Activated CD8-positive, alpha-beta memory T cell treated with anti-CD3 and anti-CD28 coated beads, Interleukin-2, amount 10 ng/mL, durations not matched to agents 7 days and 5 days (primary cell): ENCODE measurements at regions not wholly inside any gene's neighbourhood (a gene's known extent, or its start where the extent isn't known, plus 50 kb on each side); places are given as distances from the start of the nearest gene placed in this dataset.

ENCODE experiments used
- ATAC-seq: fragments of 150-1000 bp; cut with Tn5 transposase; one replicate; pipeline ENCODE4 v1.10.0; 2021; ENCODE audit warnings: moderate library complexity
- CTCF ChIA-PET: fragments of 350-600 bp; sonication (Branson Sonifier 250); formaldehyde crosslinking; loops from one replicate; lab custom pipeline; 2021; ENCODE audit warnings: antibody characterized with exemption; lab: Charles Lee
- DNase-seq: peaks from one replicate; pipeline ENCODE4 v3.0.0-alpha.2; 2020
- H3K27ac Mint-ChIP-seq: one replicate; pipeline ENCODE4 v1.8.0; 2021; ENCODE audit warnings: mild to moderate bottlenecking, mixed read lengths
- H3K27me3 Mint-ChIP-seq: one replicate; pipeline ENCODE4 v1.8.0; 2021; ENCODE audit warnings: mixed read lengths
- H3K36me3 Mint-ChIP-seq: one replicate; pipeline ENCODE4 v1.8.0; 2021; ENCODE audit warnings: mild to moderate bottlenecking, mixed read lengths
- H3K4me1 Mint-ChIP-seq: one replicate; pipeline ENCODE4 v1.8.0; 2021; ENCODE audit warnings: mixed read lengths
- H3K4me3 Mint-ChIP-seq: one replicate; pipeline ENCODE4 v1.8.0; 2021; ENCODE audit warnings: mild to moderate bottlenecking, moderate library complexity, mixed read lengths
- H3K9me3 Mint-ChIP-seq: one replicate; pipeline ENCODE4 v1.8.0; 2022; ENCODE audit warnings: low read depth, mixed read lengths

- no peak for ATAC-seq
- no peaks in the 10 kb centered on the region for H3K9me3 Mint-ChIP-seq
- DNase-seq, result no peak
- peaks cover 16% of the 10 kb centered on the region for H3K27me3 Mint-ChIP-seq
- H3K4me1 Mint-ChIP-seq, result no peaks in the 10 kb centered on the region
- H3K27ac Mint-ChIP-seq, result no peak overlapping the region
- no peak overlapping the region for H3K4me3 Mint-ChIP-seq
- CTCF ChIA-PET, result no interaction called here
- H3K36me3 Mint-ChIP-seq, result no peaks in the 10 kb centered on the region
Observed at GRCh38 chr3:150061288-150062024, 90.8 kb upstream of the PFN2 start.

- no peaks in the 10 kb centered on the region for H3K36me3 Mint-ChIP-seq
- CTCF ChIA-PET, result no interaction called here
- ATAC-seq (no peak), DNase-seq (no peak)
- H3K27me3 Mint-ChIP-seq, result peaks cover 14% of the 10 kb centered on the region
- no peaks in the 10 kb centered on the region for H3K4me1 Mint-ChIP-seq
- H3K4me3 Mint-ChIP-seq, result no peak overlapping the region
- no peak overlapping the region for H3K27ac Mint-ChIP-seq
- H3K9me3 Mint-ChIP-seq, result no peaks in the 10 kb centered on the region
Observed at GRCh38 chr3:150059729-150060128, 89.0 kb upstream of the PFN2 start.

GRCh38 chr3:150059241-150059640 is 88.5 kb upstream of the PFN2 start:
- CTCF ChIA-PET, result no interaction called here
- Mint-ChIP-seq H3K9me3 (no peaks in the 10 kb centered on the region), H3K4me1 (no peaks in the 10 kb centered on the region), H3K27ac (no peak overlapping the region), H3K36me3 (no peaks in the 10 kb centered on the region), H3K27me3 (peaks cover 16% of the 10 kb centered on the region), H3K4me3 (no peak overlapping the region)
- DNase-seq (no peak), ATAC-seq (no peak)

GRCh38 chr3:150057227-150057626 is 86.5 kb upstream of the PFN2 start:
- CTCF ChIA-PET, result no interaction called here
- DNase-seq, result no peak
- ATAC-seq, result no peak
- Mint-ChIP-seq H3K4me3 (no peak overlapping the region), H3K9me3 (no peaks in the 10 kb centered on the region), H3K27ac (no peak overlapping the region), H3K27me3 (peaks cover 13% of the 10 kb centered on the region), H3K4me1 (no peaks in the 10 kb centered on the region), H3K36me3 (no peaks in the 10 kb centered on the region)

- H3K4me1 Mint-ChIP-seq, result no peaks in the 10 kb centered on the region
- H3K36me3 Mint-ChIP-seq, result no peaks in the 10 kb centered on the region
- H3K9me3 Mint-ChIP-seq, result no peaks in the 10 kb centered on the region
- H3K4me3 Mint-ChIP-seq, result no peak overlapping the region
- H3K27ac Mint-ChIP-seq, result no peak overlapping the region
- ATAC-seq (no peak), DNase-seq (no peak)
- H3K27me3 Mint-ChIP-seq, result peaks cover 23% of the 10 kb centered on the region
- CTCF ChIA-PET, result no interaction called here
Observed at GRCh38 chr3:150055332-150055731, 84.6 kb upstream of the PFN2 start.

- Mint-ChIP-seq H3K27me3 (peaks cover 28% of the 10 kb centered on the region), H3K9me3 (no peaks in the 10 kb centered on the region), H3K27ac (no peak overlapping the region), H3K4me1 (no peaks in the 10 kb centered on the region), H3K36me3 (no peaks in the 10 kb centered on the region), H3K4me3 (no peak overlapping the region)
- DNase-seq (no peak), ATAC-seq (no peak)
- CTCF ChIA-PET, result no interaction called here
Observed at GRCh38 chr3:150054635-150055034, 83.9 kb upstream of the PFN2 start.

- ATAC-seq, result no peak
- H3K36me3 Mint-ChIP-seq, result no peaks in the 10 kb centered on the region
- H3K27ac Mint-ChIP-seq, result no peak overlapping the region
- H3K27me3 Mint-ChIP-seq, result peaks cover 37% of the 10 kb centered on the region
- no peaks in the 10 kb centered on the region for H3K4me1 Mint-ChIP-seq
- DNase-seq, result no peak
- no peak overlapping the region for H3K4me3 Mint-ChIP-seq
- no peaks in the 10 kb centered on the region for H3K9me3 Mint-ChIP-seq
- CTCF ChIA-PET, result no interaction called here
Observed at GRCh38 chr3:150050510-150050909, 79.8 kb upstream of the PFN2 start.

- Mint-ChIP-seq H3K9me3 (no peaks in the 10 kb centered on the region), H3K36me3 (no peaks in the 10 kb centered on the region), H3K4me1 (no peaks in the 10 kb centered on the region), H3K27ac (no peak overlapping the region), H3K4me3 (no peak overlapping the region), H3K27me3 (peaks cover 42% of the 10 kb centered on the region)
- CTCF ChIA-PET, result no interaction called here
- ATAC-seq (no peak), DNase-seq (no peak)
Observed at GRCh38 chr3:150049317-150049716, 78.6 kb upstream of the PFN2 start.

GRCh38 chr3:150041877-150042276 is 71.2 kb upstream of the PFN2 start:
- CTCF ChIA-PET, result no interaction called here
- Mint-ChIP-seq H3K4me1 (no peaks in the 10 kb centered on the region), H3K4me3 (no peak overlapping the region), H3K27me3 (peaks cover 26% of the 10 kb centered on the region), H3K36me3 (no peaks in the 10 kb centered on the region), H3K9me3 (no peaks in the 10 kb centered on the region), H3K27ac (no peak overlapping the region)
- ATAC-seq (no peak), DNase-seq (no peak)

GRCh38 chr3:150040097-150040496 is 69.4 kb upstream of the PFN2 start:
- ATAC-seq, result no peak
- CTCF ChIA-PET, result no interaction called here
- DNase-seq, result no peak
- H3K9me3 Mint-ChIP-seq, result no peaks in the 10 kb centered on the region
- no peaks in the 10 kb centered on the region for H3K4me1 Mint-ChIP-seq
- H3K27me3 Mint-ChIP-seq, result peaks cover 14% of the 10 kb centered on the region
- no peak overlapping the region for H3K27ac Mint-ChIP-seq
- H3K36me3 Mint-ChIP-seq, result no peaks in the 10 kb centered on the region
- H3K4me3 Mint-ChIP-seq, result no peak overlapping the region

GRCh38 chr3:150038830-150039229 is 68.1 kb upstream of the PFN2 start:
- Mint-ChIP-seq H3K27me3 (peaks cover 3% of the 10 kb centered on the region), H3K27ac (no peak overlapping the region), H3K36me3 (no peaks in the 10 kb centered on the region), H3K4me1 (no peaks in the 10 kb centered on the region), H3K9me3 (no peaks in the 10 kb centered on the region), H3K4me3 (no peak overlapping the region)
- ATAC-seq, result no peak
- CTCF ChIA-PET, result no interaction called here
- DNase-seq, result no peak

- no peaks in the 10 kb centered on the region for H3K4me1 Mint-ChIP-seq
- H3K9me3 Mint-ChIP-seq, result no peaks in the 10 kb centered on the region
- no peak overlapping the region for H3K4me3 Mint-ChIP-seq
- CTCF ChIA-PET, result no interaction called here
- no peak overlapping the region for H3K27ac Mint-ChIP-seq
- H3K36me3 Mint-ChIP-seq, result no peaks in the 10 kb centered on the region
- DNase-seq (no peak), ATAC-seq (no peak)
- peaks cover 9% of the 10 kb centered on the region for H3K27me3 Mint-ChIP-seq
Observed at GRCh38 chr3:150036780-150037179, 66.1 kb upstream of the PFN2 start.

- CTCF ChIA-PET, result no interaction called here
Observed at GRCh38 chr3:150035910-150036612, 65.4 kb upstream of the PFN2 start.

GRCh38 chr3:150035301-150035779 is 64.6 kb upstream of the PFN2 start:
- ATAC-seq, result no peak
- no peaks in the 10 kb centered on the region for H3K36me3 Mint-ChIP-seq
- CTCF ChIA-PET, result no interaction called here

More at GRCh38 chr3:150035910-150036612, 65.4 kb upstream of the PFN2 start:
- DNase-seq, result no peak
- Mint-ChIP-seq H3K27me3 (peaks cover 9% of the 10 kb centered on the region), H3K36me3 (no peaks in the 10 kb centered on the region), H3K9me3 (no peaks in the 10 kb centered on the region), H3K4me1 (no peaks in the 10 kb centered on the region), H3K27ac (no peak overlapping the region), H3K4me3 (no peak overlapping the region)
- ATAC-seq, result no peak

More at GRCh38 chr3:150035301-150035779, 64.6 kb upstream of the PFN2 start:
- no peak overlapping the region for H3K4me3 Mint-ChIP-seq
- no peaks in the 10 kb centered on the region for H3K9me3 Mint-ChIP-seq
- DNase-seq, result no peak
- H3K27ac Mint-ChIP-seq, result no peak overlapping the region
- H3K27me3 Mint-ChIP-seq, result peaks cover 9% of the 10 kb centered on the region
- no peaks in the 10 kb centered on the region for H3K4me1 Mint-ChIP-seq
